HG03565 (cell line): ENCODE measurements at regions not wholly inside any gene's neighbourhood (a gene's known extent, or its start where the extent isn't known, plus 50 kb on each side); places are given as distances from the start of the nearest gene placed in this dataset.

Experiments used
- ATAC-seq: cut with Tn5 transposase; IDR thresholded peaks from one replicate; pipeline ENCODE4 v1.9.1; 2021; ENCODE audit warnings: mild to moderate bottlenecking, moderate library complexity; ENCODE audit not compliant: unreplicated experiment

GRCh38 chr3:175911937-175912336 is 1052.8 kb downstream of the NAALADL2 start:
- ATAC-seq, result no peak

GRCh38 chr3:175902226-175902625 is 1043.1 kb downstream of the NAALADL2 start:
- ATAC-seq, result no peak

DNA sequence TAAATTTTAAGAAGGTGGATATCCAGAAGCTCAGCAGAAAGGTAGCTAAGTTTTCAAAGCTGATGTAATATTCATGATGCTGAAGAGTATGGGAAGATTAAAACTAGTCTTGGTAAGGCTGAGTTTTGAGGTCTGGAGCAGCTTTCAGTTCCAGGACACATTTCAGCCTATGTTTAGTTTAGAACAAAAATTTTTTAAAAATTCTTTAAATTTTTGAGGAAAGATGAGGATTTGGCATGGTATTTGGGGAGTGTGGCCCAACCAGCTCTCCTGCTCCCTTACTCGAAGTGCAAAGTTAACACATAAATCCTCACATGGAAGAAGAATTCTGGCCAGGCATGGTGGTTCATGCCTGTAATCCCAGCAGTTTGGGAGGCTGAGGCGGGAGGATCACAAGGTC is 1039.1 kb downstream of the NAALADL2 start:
- ATAC-seq, result no peak

- ATAC-seq, result no peak
These were observed 1037.5 kb downstream of the NAALADL2 start for GRCh38 chr3:175896655-175897054.

DNA sequence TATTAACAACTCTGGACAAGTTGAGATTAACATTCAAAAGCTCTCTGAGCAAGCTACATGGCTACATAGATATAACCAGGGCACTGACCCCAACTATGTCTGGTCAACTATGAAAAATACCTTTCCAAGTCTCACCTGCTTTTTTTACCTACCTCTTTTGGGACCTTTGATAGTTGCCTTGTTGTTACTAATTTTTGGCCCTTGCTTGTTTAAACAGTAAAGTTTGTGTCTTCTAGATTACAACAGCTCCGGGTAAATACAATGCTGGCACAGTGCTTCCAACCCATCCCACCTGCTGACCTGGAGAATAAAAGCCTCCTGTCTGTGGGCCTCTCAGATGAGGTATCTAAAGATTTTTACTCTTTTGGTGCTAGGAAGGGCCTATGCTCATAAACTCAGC is 1036.6 kb downstream of the NAALADL2 start:
- no peak for ATAC-seq

DNA sequence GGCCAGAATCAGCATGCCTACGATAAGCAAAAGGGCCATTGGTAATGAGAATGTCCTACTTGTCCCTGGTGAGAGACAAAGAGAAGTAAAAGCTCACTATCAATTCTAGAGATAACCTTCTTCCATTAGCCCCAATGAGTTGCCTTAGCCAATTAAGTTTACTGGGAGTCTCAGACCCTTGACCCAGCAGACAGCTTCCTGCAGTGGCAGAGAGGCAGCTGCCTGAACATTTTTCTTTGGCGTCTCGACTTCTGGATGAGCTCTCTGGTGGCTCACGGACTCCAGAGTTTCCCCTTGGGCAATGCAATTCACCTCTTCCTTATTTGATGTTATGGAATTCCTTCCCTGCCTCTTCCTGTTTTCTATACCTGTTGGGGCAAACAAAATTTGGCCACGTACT is 1034.4 kb downstream of the NAALADL2 start:
- ATAC-seq, result no peak

DNA sequence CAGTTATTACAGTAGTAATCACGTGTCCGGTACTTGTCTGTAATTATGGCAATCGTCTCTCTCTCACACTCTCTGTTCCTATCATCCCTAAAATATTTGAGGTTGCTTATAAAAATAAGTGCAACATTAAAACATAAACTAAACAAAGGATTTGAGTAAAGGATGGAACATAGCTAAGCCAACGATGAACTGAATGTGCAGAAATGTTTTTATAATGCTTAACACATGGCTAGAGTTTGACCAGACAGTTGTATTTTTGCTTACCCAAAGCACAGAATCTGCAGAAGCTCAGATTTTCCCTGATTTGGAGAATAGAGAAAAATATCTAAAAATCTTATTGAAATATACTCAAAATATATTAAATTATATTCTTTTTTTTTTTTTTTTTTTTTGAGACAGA is 1030.9 kb downstream of the NAALADL2 start:
- ATAC-seq, result no peak

DNA sequence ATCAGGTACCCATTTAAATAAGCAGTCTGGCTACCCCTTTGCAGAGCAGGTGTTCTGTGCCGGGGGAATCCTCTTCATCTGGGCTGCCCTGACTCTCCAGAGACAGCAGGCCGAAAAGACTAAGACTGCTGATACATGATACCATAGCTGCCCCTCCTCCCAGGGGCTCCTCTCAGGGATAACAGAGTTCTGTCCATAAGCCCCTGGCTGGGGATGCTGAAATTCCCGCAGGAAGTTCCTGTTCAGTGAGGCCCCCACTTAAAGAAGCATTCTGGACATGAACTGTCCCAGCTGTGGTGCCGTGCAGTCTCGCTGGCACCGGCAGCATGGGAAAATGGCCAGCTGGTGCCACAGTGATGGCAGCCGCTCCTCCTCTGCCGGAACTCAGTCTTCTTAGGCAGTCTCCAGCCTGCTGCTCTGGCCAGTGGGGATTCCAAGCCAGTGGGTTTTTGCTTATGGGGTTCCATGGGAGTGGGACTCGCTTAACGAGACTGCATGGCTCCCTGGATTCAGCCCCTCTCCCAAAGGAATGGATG is 1026.2 kb downstream of the NAALADL2 start:
- no peak for ATAC-seq

GRCh38 chr3:175879417-175879816 is 1020.3 kb downstream of the NAALADL2 start:
- no peak for ATAC-seq

GRCh38 chr3:175869404-175869803 is 1010.3 kb downstream of the NAALADL2 start:
- ATAC-seq, result peak; percentile 96

DNA sequence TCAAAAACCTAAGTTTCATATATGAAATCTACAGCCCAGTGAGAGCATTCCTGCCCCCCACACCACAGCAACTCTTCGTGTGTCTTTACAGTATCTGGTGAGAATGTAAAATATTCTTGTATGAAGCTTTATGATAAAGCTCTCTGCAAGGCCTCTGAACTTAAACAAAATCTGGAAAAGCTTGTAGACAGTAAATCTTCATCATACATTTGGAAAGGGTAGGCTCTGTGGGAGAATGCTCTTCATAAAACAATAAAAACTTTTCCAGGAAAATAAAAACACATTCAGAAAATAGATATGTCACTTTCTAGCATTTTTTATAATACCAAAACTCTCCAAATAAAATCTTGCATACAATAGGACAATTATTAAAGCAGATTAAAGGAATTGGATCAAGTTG is 1009.5 kb downstream of the NAALADL2 start:
- no peak for ATAC-seq

- no peak for ATAC-seq
These were observed 1006.6 kb downstream of the NAALADL2 start for GRCh38 chr3:175865724-175866123.

DNA sequence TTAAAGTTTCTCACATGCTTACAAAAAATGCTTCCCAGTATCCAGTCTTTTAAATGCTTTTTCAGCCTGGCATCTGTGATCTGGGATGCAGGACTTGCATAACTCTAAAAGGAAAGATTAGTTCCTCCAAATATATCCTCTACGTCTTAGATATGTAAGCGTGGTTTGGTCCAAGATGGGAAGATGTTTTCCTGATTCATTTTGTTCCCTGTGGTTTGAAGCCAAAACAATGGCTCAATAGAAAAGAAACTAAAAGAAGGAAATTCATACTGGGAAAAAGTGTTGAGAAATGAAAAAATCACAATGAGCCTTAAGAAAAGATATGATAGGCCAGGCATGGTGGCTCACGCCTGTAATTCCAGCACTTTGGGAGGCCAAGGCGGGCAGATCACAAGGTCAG is 1002.8 kb downstream of the NAALADL2 start:
- ATAC-seq, result no peak
